Neural crest cell (in vitro differentiated cells): ENCODE measurements at regions not wholly inside any gene's neighbourhood (a gene's known extent, or its start where the extent isn't known, plus 50 kb on each side); places are given as distances from the start of the nearest gene placed in this dataset.

Source experiments
- DNase-seq: peaks from one replicate; pipeline ENCODE4 v3.0.0; 2021; ENCODE audit warnings: low read depth, mixed read lengths, low spot score
- H3K27ac Mint-ChIP-seq: one replicate; pipeline ENCODE4 v1.8.0; 2021; ENCODE audit warnings: mild to moderate bottlenecking, mixed read lengths; ENCODE audit not compliant: unreplicated experiment
- H3K27me3 Mint-ChIP-seq: 2 replicates; pipeline ENCODE4 v1.8.0; 2021; ENCODE audit warnings: low read depth, mild to moderate bottlenecking, mixed read lengths
- H3K36me3 Mint-ChIP-seq: 2 replicates; pipeline ENCODE4 v1.8.0; 2021; ENCODE audit warnings: low read depth, mild to moderate bottlenecking, mixed read lengths
- H3K4me1 Mint-ChIP-seq: 2 replicates; pipeline ENCODE4 v1.8.0; 2021; ENCODE audit warnings: mixed read lengths
- H3K4me3 Mint-ChIP-seq: one replicate; pipeline ENCODE4 v1.8.0; 2021; ENCODE audit warnings: mild to moderate bottlenecking, mixed read lengths
- H3K9me3 Mint-ChIP-seq: 2 replicates; pipeline ENCODE4 v1.8.0; 2021; ENCODE audit warnings: mixed read lengths
- TF ChIP-seq, protein P1 (sequence below): fragments of 200-600 bp; sonication (generic); conservative IDR thresholded peaks from 2 replicates; pipeline ENCODE4 v1.5.0; 2021; ENCODE audit warnings: antibody characterized with exemption, mild to moderate bottlenecking

- H3K4me1 Mint-ChIP-seq: peaks cover 8% of the 10 kb centered on the region
- TF ChIP-seq, protein P1, sequence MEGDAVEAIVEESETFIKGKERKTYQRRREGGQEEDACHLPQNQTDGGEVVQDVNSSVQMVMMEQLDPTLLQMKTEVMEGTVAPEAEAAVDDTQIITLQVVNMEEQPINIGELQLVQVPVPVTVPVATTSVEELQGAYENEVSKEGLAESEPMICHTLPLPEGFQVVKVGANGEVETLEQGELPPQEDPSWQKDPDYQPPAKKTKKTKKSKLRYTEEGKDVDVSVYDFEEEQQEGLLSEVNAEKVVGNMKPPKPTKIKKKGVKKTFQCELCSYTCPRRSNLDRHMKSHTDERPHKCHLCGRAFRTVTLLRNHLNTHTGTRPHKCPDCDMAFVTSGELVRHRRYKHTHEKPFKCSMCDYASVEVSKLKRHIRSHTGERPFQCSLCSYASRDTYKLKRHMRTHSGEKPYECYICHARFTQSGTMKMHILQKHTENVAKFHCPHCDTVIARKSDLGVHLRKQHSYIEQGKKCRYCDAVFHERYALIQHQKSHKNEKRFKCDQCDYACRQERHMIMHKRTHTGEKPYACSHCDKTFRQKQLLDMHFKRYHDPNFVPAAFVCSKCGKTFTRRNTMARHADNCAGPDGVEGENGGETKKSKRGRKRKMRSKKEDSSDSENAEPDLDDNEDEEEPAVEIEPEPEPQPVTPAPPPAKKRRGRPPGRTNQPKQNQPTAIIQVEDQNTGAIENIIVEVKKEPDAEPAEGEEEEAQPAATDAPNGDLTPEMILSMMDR: no peak
- H3K27me3 Mint-ChIP-seq: no peaks in the 10 kb centered on the region
- H3K9me3 Mint-ChIP-seq: peaks cover 15% of the 10 kb centered on the region
- no peak for DNase-seq
- no peak overlapping the region for H3K4me3 Mint-ChIP-seq
- no peak overlapping the region for H3K27ac Mint-ChIP-seq
- H3K36me3 Mint-ChIP-seq: peaks cover 11% of the 10 kb centered on the region
Observed at GRCh38 chrX:128927363-128927762, 595.9 kb downstream of the SMARCA1 start.

DNA sequence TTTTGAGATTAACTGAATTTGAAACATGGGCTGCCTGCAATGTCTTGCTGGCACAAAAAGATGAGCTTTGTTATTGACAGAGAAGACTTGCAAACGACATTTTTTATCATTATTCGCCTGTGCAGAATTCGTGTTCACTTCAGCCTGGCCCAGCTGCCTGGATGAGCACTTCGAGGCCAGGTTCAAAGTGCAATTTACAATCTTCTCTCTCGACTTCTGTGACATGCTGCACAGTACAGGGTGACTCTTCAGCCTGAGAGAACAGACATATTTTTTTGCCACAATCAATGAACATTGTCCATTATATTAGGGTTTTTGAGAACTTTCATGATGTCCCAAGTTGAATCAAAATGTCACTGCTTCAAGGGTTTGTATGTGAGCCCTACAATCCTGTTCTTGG lies 616.5 kb downstream of the SMARCA1 start:
- Mint-ChIP-seq H3K4me3 (no peak overlapping the region), H3K9me3 (peaks cover 2% of the 10 kb centered on the region), H3K4me1 (no peaks in the 10 kb centered on the region), H3K36me3 (no peaks in the 10 kb centered on the region), H3K27me3 (no peaks in the 10 kb centered on the region), H3K27ac (no peak overlapping the region)
- TF ChIP-seq, protein P1: no peak
- DNase-seq: no peak

DNA sequence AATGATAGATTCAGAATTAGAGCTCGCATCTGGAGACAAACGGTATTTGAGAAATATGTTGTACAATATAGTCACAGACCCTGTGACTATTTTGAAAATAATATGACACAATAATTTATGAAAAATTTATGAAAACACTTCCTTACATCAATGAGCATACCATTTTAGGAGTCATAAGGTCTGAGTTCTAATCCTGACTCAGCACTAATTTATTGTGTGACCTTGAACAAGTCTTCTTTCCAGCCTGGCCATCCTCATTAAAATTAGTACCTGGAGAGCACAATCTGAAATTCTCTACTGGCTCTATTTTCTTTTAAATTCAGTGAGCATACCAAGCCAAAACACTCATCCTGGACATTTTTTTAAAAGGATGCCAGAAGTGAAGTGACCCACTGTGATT lies 622.3 kb downstream of the SMARCA1 start:
- H3K36me3 Mint-ChIP-seq: no peaks in the 10 kb centered on the region
- no peaks in the 10 kb centered on the region for H3K9me3 Mint-ChIP-seq
- DNase-seq: no peak
- H3K27ac Mint-ChIP-seq: no peak overlapping the region
- H3K27me3 Mint-ChIP-seq: no peaks in the 10 kb centered on the region
- no peaks in the 10 kb centered on the region for H3K4me1 Mint-ChIP-seq
- no peak overlapping the region for H3K4me3 Mint-ChIP-seq
- TF ChIP-seq, protein P1: no peak

DNA sequence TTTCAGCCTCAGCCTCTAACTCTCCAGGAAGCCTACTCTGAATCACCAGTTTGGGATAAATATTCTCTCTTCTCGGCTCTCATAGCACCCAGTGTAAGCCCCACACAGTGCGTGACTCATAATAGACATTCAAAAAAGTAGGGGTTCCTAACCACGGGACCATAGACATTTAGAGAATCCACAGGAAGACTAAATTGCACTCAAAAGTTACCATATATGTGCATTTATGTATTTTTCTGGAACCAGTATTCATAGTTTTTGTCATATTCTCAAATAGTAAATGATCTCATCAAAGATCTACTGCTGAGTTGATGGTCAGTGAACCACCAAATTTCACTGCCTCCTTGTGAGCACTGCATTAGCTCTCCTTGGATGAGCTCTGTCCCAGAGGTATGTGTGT lies 625.7 kb downstream of the SMARCA1 start:
- Mint-ChIP-seq H3K4me3 (no peak overlapping the region), H3K27me3 (no peaks in the 10 kb centered on the region), H3K36me3 (no peaks in the 10 kb centered on the region), H3K9me3 (no peaks in the 10 kb centered on the region), H3K4me1 (no peaks in the 10 kb centered on the region), H3K27ac (no peak overlapping the region)
- TF ChIP-seq, protein P1: no peak
- no peak for DNase-seq

GRCh38 chrX:128891554-128891953 lies 631.7 kb downstream of the SMARCA1 start:
- H3K27ac Mint-ChIP-seq: no peak overlapping the region
- DNase-seq: no peak
- TF ChIP-seq, protein P1: no peak
- H3K4me1 Mint-ChIP-seq: no peaks in the 10 kb centered on the region
- H3K4me3 Mint-ChIP-seq: no peak overlapping the region
- H3K9me3 Mint-ChIP-seq: peaks cover 2% of the 10 kb centered on the region
- H3K27me3 Mint-ChIP-seq: no peaks in the 10 kb centered on the region
- H3K36me3 Mint-ChIP-seq: no peaks in the 10 kb centered on the region

DNA sequence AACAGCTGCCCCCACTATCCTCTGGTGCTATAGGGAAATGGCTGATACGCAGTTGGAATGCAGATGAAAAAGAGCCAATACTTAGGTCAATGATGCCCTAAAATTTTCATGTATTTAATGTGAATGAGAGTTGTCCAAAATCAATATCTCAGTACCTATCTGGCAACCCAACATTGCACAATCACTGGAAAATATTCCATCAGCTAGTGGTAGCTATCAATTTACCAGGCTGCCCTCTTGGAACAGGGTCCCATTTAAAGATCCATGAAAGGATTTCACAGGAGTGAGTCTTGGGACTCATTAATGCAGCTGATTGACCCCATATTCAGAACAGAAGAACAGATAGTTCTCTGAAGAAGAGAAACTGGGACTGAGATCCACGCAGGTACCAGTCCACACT lies 638.9 kb downstream of the SMARCA1 start:
- Mint-ChIP-seq H3K27ac (no peak overlapping the region), H3K4me3 (no peak overlapping the region), H3K36me3 (no peaks in the 10 kb centered on the region), H3K4me1 (no peaks in the 10 kb centered on the region), H3K27me3 (no peaks in the 10 kb centered on the region), H3K9me3 (peaks cover under 1% of the 10 kb centered on the region)
- TF ChIP-seq, protein P1: no peak
- no peak for DNase-seq
